NCI-H2196 treated with DMSO at 0.1 percent for 48 hours (cell line): ENCODE measurements at regions not wholly inside any gene's neighbourhood (a gene's known extent, or its start where the extent isn't known, plus 50 kb on each side); places are given as distances from the start of the nearest gene placed in this dataset.

Experiments
- DNase-seq: peaks from one replicate; lab custom pipeline; 2025; ENCODE audit not compliant: unreplicated experiment; lab: John Stamatoyannopoulos, UW

GRCh38 chr1:63034256-63034655, 250.3 kb downstream of the ATG4C start:
- DNase-seq: no peak

- no peak for DNase-seq
These were observed 254.7 kb downstream of the ATG4C start for GRCh38 chr1:63038586-63038985.

- DNase-seq: no peak
These were observed 257.7 kb downstream of the ATG4C start for GRCh38 chr1:63041660-63042059.

GRCh38 chr1:63042278-63042677, 258.3 kb downstream of the ATG4C start:
- DNase-seq: no peak

- DNase-seq: no peak
These were observed 262.6 kb downstream of the ATG4C start for GRCh38 chr1:63046539-63046938.

GRCh38 chr1:63049135-63049534, 265.2 kb downstream of the ATG4C start:
- DNase-seq: no peak

- DNase-seq: no peak
These were observed 267.4 kb downstream of the ATG4C start for GRCh38 chr1:63051356-63051755.

- no peak for DNase-seq
These were observed 268.0 kb downstream of the ATG4C start for GRCh38 chr1:63051886-63052285.

GRCh38 chr1:63054184-63054583, 268.2 kb upstream of the FOXD3 start:
- no peak for DNase-seq

GRCh38 chr1:63063367-63063766, 259.0 kb upstream of the FOXD3 start:
- no peak for DNase-seq

GRCh38 chr1:63064135-63064534, 258.2 kb upstream of the FOXD3 start:
- DNase-seq: no peak

- DNase-seq: no peak
These were observed 253.7 kb upstream of the FOXD3 start for GRCh38 chr1:63068626-63069025.

GRCh38 chr1:63069214-63069613, 253.2 kb upstream of the FOXD3 start:
- no peak for DNase-seq

GRCh38 chr1:63073309-63074306, 248.8 kb upstream of the FOXD3 start:
- no peak for DNase-seq

- no peak for DNase-seq
These were observed 248.0 kb upstream of the FOXD3 start for GRCh38 chr1:63074321-63074720.

GRCh38 chr1:63082766-63083165, 239.6 kb upstream of the FOXD3 start:
- DNase-seq: no peak

- no peak for DNase-seq
These were observed 234.4 kb upstream of the FOXD3 start for GRCh38 chr1:63087966-63088365.

GRCh38 chr1:63099188-63099587, 223.2 kb upstream of the FOXD3 start:
- DNase-seq: no peak

- DNase-seq: no peak
These were observed 221.0 kb upstream of the FOXD3 start for GRCh38 chr1:63101336-63101735.

- no peak for DNase-seq
These were observed 218.7 kb upstream of the FOXD3 start for GRCh38 chr1:63103682-63104081.

- DNase-seq: no peak
These were observed 215.3 kb upstream of the FOXD3 start for GRCh38 chr1:63107066-63107465.

GRCh38 chr1:63108206-63108605, 214.2 kb upstream of the FOXD3 start:
- no peak for DNase-seq
